Activated naive CD4-positive, alpha-beta T cell treated with anti-CD3 and anti-CD28 coated beads, Interleukin-2, amount 50 U/mL, for 24 hours (primary cell): ENCODE measurements at regions not wholly inside any gene's neighbourhood (a gene's known extent, or its start where the extent isn't known, plus 50 kb on each side); places are given as distances from the start of the nearest gene placed in this dataset.
"Not testable (repeated sequence)": the region's sequence is repeated elsewhere in the genome, so short reads cannot be mapped to it uniquely, and the experiment has no call there.

ENCODE experiments used
- H3K27ac Mint-ChIP-seq: one replicate; pipeline ENCODE4 v1.8.0; 2021; ENCODE audit warnings: mild to moderate bottlenecking, mixed read lengths
- H3K27me3 Mint-ChIP-seq: one replicate; pipeline ENCODE4 v1.8.0; 2021; ENCODE audit warnings: mixed read lengths
- H3K36me3 Mint-ChIP-seq: one replicate; pipeline ENCODE4 v1.8.0; 2021; ENCODE audit warnings: mixed read lengths
- H3K4me1 Mint-ChIP-seq: one replicate; pipeline ENCODE4 v1.8.0; 2021; ENCODE audit warnings: mixed read lengths
- H3K4me3 Mint-ChIP-seq: one replicate; pipeline ENCODE4 v1.8.0; 2021; ENCODE audit warnings: mild to moderate bottlenecking, mixed read lengths
- H3K9me3 Mint-ChIP-seq: one replicate; pipeline ENCODE4 v1.8.0; 2021; ENCODE audit warnings: mixed read lengths

GRCh38 chr6:80988892-80989291, 763.6 kb downstream of the TENT5A start:
- no peaks in the 10 kb centered on the region for H3K4me1 Mint-ChIP-seq
- no peaks in the 10 kb centered on the region for H3K36me3 Mint-ChIP-seq
- H3K9me3 Mint-ChIP-seq: no peaks in the 10 kb centered on the region
- H3K27ac Mint-ChIP-seq: no peak overlapping the region
- H3K4me3 Mint-ChIP-seq: no peak overlapping the region
- no peaks in the 10 kb centered on the region for H3K27me3 Mint-ChIP-seq

- Mint-ChIP-seq H3K4me3 (no peak overlapping the region), H3K36me3 (no peaks in the 10 kb centered on the region), H3K9me3 (no peaks in the 10 kb centered on the region), H3K27ac (no peak overlapping the region), H3K4me1 (no peaks in the 10 kb centered on the region), H3K27me3 (no peaks in the 10 kb centered on the region)
Measured at GRCh38 chr6:80988286-80988685, 764.2 kb downstream of the TENT5A start.

GRCh38 chr6:80981226-80981625, 771.3 kb downstream of the TENT5A start:
- H3K9me3 Mint-ChIP-seq, H3K4me1 Mint-ChIP-seq, H3K36me3 Mint-ChIP-seq, H3K27ac Mint-ChIP-seq, H3K27me3 Mint-ChIP-seq, H3K4me3 Mint-ChIP-seq: not testable (repeated sequence)

GRCh38 chr6:80976336-80976735, 776.1 kb downstream of the TENT5A start:
- Mint-ChIP-seq H3K36me3 (no peaks in the 10 kb centered on the region), H3K27me3 (no peaks in the 10 kb centered on the region), H3K4me3 (no peak overlapping the region), H3K27ac (no peak overlapping the region), H3K9me3 (no peaks in the 10 kb centered on the region), H3K4me1 (no peaks in the 10 kb centered on the region)

GRCh38 chr6:80974579-80974978, 777.9 kb downstream of the TENT5A start:
- H3K4me3 Mint-ChIP-seq: no peak overlapping the region
- H3K9me3 Mint-ChIP-seq: no peaks in the 10 kb centered on the region
- H3K4me1 Mint-ChIP-seq: no peaks in the 10 kb centered on the region
- H3K27me3 Mint-ChIP-seq: no peaks in the 10 kb centered on the region
- H3K36me3 Mint-ChIP-seq: no peaks in the 10 kb centered on the region
- no peak overlapping the region for H3K27ac Mint-ChIP-seq

- Mint-ChIP-seq H3K27ac (no peak overlapping the region), H3K4me3 (no peak overlapping the region), H3K9me3 (no peaks in the 10 kb centered on the region), H3K4me1 (no peaks in the 10 kb centered on the region), H3K27me3 (no peaks in the 10 kb centered on the region), H3K36me3 (no peaks in the 10 kb centered on the region)
Measured at GRCh38 chr6:80969439-80969838, 783.0 kb downstream of the TENT5A start.

- Mint-ChIP-seq H3K27me3 (no peaks in the 10 kb centered on the region), H3K4me3 (no peak overlapping the region), H3K27ac (no peak overlapping the region), H3K4me1 (no peaks in the 10 kb centered on the region), H3K36me3 (no peaks in the 10 kb centered on the region), H3K9me3 (no peaks in the 10 kb centered on the region)
Measured at GRCh38 chr6:80967609-80968008, 784.9 kb downstream of the TENT5A start.

- H3K4me1 Mint-ChIP-seq: no peaks in the 10 kb centered on the region
- no peaks in the 10 kb centered on the region for H3K36me3 Mint-ChIP-seq
- H3K27ac Mint-ChIP-seq: no peak overlapping the region
Measured at GRCh38 chr6:80962382-80962781, 790.1 kb downstream of the TENT5A start.

GRCh38 chr6:80961166-80961565, 791.3 kb downstream of the TENT5A start:
- Mint-ChIP-seq H3K4me1 (no peaks in the 10 kb centered on the region), H3K9me3 (no peaks in the 10 kb centered on the region), H3K27me3 (no peaks in the 10 kb centered on the region)

More at GRCh38 chr6:80962382-80962781, 790.1 kb downstream of the TENT5A start:
- Mint-ChIP-seq H3K9me3 (no peaks in the 10 kb centered on the region), H3K27me3 (no peaks in the 10 kb centered on the region), H3K4me3 (no peak overlapping the region)

GRCh38 chr6:80959034-80959433, 793.4 kb downstream of the TENT5A start:
- Mint-ChIP-seq H3K9me3 (no peaks in the 10 kb centered on the region), H3K27me3 (no peaks in the 10 kb centered on the region), H3K4me1 (no peaks in the 10 kb centered on the region), H3K36me3 (no peaks in the 10 kb centered on the region), H3K27ac (no peak overlapping the region), H3K4me3 (no peak overlapping the region)

More at GRCh38 chr6:80961166-80961565, 791.3 kb downstream of the TENT5A start:
- Mint-ChIP-seq H3K27ac (no peak overlapping the region), H3K4me3 (no peak overlapping the region), H3K36me3 (no peaks in the 10 kb centered on the region)

GRCh38 chr6:80956898-80957297, 795.6 kb downstream of the TENT5A start:
- H3K4me1 Mint-ChIP-seq: no peaks in the 10 kb centered on the region
- no peaks in the 10 kb centered on the region for H3K27me3 Mint-ChIP-seq
- H3K9me3 Mint-ChIP-seq: no peaks in the 10 kb centered on the region
- H3K36me3 Mint-ChIP-seq: no peaks in the 10 kb centered on the region
- H3K27ac Mint-ChIP-seq: no peak overlapping the region
- H3K4me3 Mint-ChIP-seq: no peak overlapping the region

- not testable (repeated sequence) for H3K27ac Mint-ChIP-seq, H3K4me1 Mint-ChIP-seq, H3K36me3 Mint-ChIP-seq, H3K9me3 Mint-ChIP-seq, H3K27me3 Mint-ChIP-seq, H3K4me3 Mint-ChIP-seq
Measured at GRCh38 chr6:80952479-80952878, 800.0 kb downstream of the TENT5A start.

GRCh38 chr6:80946402-80946801, 806.1 kb downstream of the TENT5A start:
- Mint-ChIP-seq H3K27ac (no peak overlapping the region), H3K9me3 (no peaks in the 10 kb centered on the region), H3K36me3 (no peaks in the 10 kb centered on the region), H3K27me3 (no peaks in the 10 kb centered on the region), H3K4me1 (no peaks in the 10 kb centered on the region), H3K4me3 (no peak overlapping the region)

- no peaks in the 10 kb centered on the region for H3K27me3 Mint-ChIP-seq
- H3K4me1 Mint-ChIP-seq: no peaks in the 10 kb centered on the region
- H3K9me3 Mint-ChIP-seq: peaks cover 8% of the 10 kb centered on the region
- H3K4me3 Mint-ChIP-seq: no peak overlapping the region
- H3K36me3 Mint-ChIP-seq: no peaks in the 10 kb centered on the region
- no peak overlapping the region for H3K27ac Mint-ChIP-seq
Measured at GRCh38 chr6:80942911-80943310, 809.6 kb downstream of the TENT5A start.

- Mint-ChIP-seq H3K36me3 (no peaks in the 10 kb centered on the region), H3K4me3 (no peak overlapping the region), H3K27me3 (no peaks in the 10 kb centered on the region), H3K4me1 (no peaks in the 10 kb centered on the region), H3K9me3 (peaks cover 13% of the 10 kb centered on the region), H3K27ac (no peak overlapping the region)
Measured at GRCh38 chr6:80940976-80941375, 811.5 kb downstream of the TENT5A start.

- Mint-ChIP-seq H3K36me3 (no peaks in the 10 kb centered on the region), H3K4me3 (no peak overlapping the region), H3K27ac (no peak overlapping the region), H3K9me3 (peaks cover 13% of the 10 kb centered on the region), H3K27me3 (no peaks in the 10 kb centered on the region), H3K4me1 (no peaks in the 10 kb centered on the region)
Measured at GRCh38 chr6:80940571-80940970, 811.9 kb downstream of the TENT5A start.

- Mint-ChIP-seq H3K4me3 (no peak overlapping the region), H3K27ac (no peak overlapping the region), H3K36me3 (no peaks in the 10 kb centered on the region), H3K4me1 (no peaks in the 10 kb centered on the region), H3K9me3 (peaks cover 14% of the 10 kb centered on the region), H3K27me3 (no peaks in the 10 kb centered on the region)
Measured at GRCh38 chr6:80939898-80940297, 812.6 kb downstream of the TENT5A start.
